ENCODE measurements at regions not wholly inside any gene's neighbourhood (a gene's known extent, or its start where the extent isn't known, plus 50 kb on each side); places are given as distances from the start of the nearest gene placed in this dataset.

GRCh38 chr13:47832458-47832972 lies 168.6 kb downstream of the SUCLA2 start:
- Mint-ChIP-seq H3K4me3 (no peak overlapping the region), H3K36me3 (ENCODE audit: low read depth) (no peaks in the 10 kb centered on the region), H3K27ac (no peak overlapping the region), H3K27me3 (no peaks in the 10 kb centered on the region), H3K9me3 (no peaks in the 10 kb centered on the region), H3K4me1 (ENCODE audit: low read depth) (no peaks in the 10 kb centered on the region)
- intact Hi-C loops (cut with DNase I, micrococcal nuclease) = no loop called here
- no peak for DNase-seq
- TF ChIP-seq CTCF (IDR thresholded peaks at IDR 0.05) = no peak
- no peak overlapping the region for H3K4me3 ChIP-seq (ENCODE audit: low read length)
- POLR2A ChIA-PET = no interaction called here
- ATAC-seq (ENCODE audit: poor library complexity) = no peak
- no peaks in the 10 kb centered on the region for H3K27me3 ChIP-seq (ENCODE audit: control insufficient read depth in 1 of 2, insufficient read depth in 2 of 2, low read length in 2 of 2)
- H3K27ac ChIP-seq (ENCODE audit: low read depth in 1 of 2, low read length in 2 of 2) = no peak overlapping the region
- CTCF ChIA-PET = no interaction called here
- no peaks in the 10 kb centered on the region for H3K36me3 ChIP-seq (ENCODE audit: insufficient read depth, low read length)
- no peaks in the 10 kb centered on the region for H3K9me3 ChIP-seq (ENCODE audit: control insufficient read depth in 1 of 2, insufficient read depth in 1 of 2, low read length in 2 of 2)
- no peaks in the 10 kb centered on the region for H3K4me1 ChIP-seq (ENCODE audit: insufficient read depth, low read length)

GRCh38 chr13:47831265-47831664 lies 169.8 kb downstream of the SUCLA2 start:
- ATAC-seq (ENCODE audit: poor library complexity) (no peak), DNase-seq (no peak)
- Mint-ChIP-seq H3K27ac (no peak overlapping the region), H3K27me3 (no peaks in the 10 kb centered on the region), H3K4me1 (ENCODE audit: low read depth) (no peaks in the 10 kb centered on the region), H3K9me3 (no peaks in the 10 kb centered on the region), H3K4me3 (no peak overlapping the region), H3K36me3 (ENCODE audit: low read depth) (no peaks in the 10 kb centered on the region)
- Histone ChIP-seq H3K27ac (ENCODE audit: low read depth in 1 of 2, low read length in 2 of 2) (no peak overlapping the region), H3K36me3 (ENCODE audit: insufficient read depth, low read length) (no peaks in the 10 kb centered on the region), H3K27me3 (ENCODE audit: control insufficient read depth in 1 of 2, insufficient read depth in 2 of 2, low read length in 2 of 2) (no peaks in the 10 kb centered on the region), H3K9me3 (ENCODE audit: control insufficient read depth in 1 of 2, insufficient read depth in 1 of 2, low read length in 2 of 2) (no peaks in the 10 kb centered on the region), H3K4me1 (ENCODE audit: insufficient read depth, low read length) (no peaks in the 10 kb centered on the region), H3K4me3 (ENCODE audit: low read length) (no peak overlapping the region)
- CTCF ChIA-PET = no interaction called here
- TF ChIP-seq CTCF (IDR thresholded peaks at IDR 0.05) = no peak
- intact Hi-C loops (cut with DNase I, micrococcal nuclease) = no loop called here
- POLR2A ChIA-PET = no interaction called here

- H3K27ac Mint-ChIP-seq = no peak overlapping the region
- no peak for TF ChIP-seq CTCF (IDR thresholded peaks at IDR 0.05)
Measured at GRCh38 chr13:47829690-47830089, 171.4 kb downstream of the SUCLA2 start.

More at GRCh38 chr13:47829690-47830089, 171.4 kb downstream of the SUCLA2 start:
- Histone ChIP-seq H3K4me1 (ENCODE audit: insufficient read depth, low read length) (no peaks in the 10 kb centered on the region), H3K9me3 (ENCODE audit: control insufficient read depth in 1 of 2, insufficient read depth in 1 of 2, low read length in 2 of 2) (no peaks in the 10 kb centered on the region), H3K36me3 (ENCODE audit: insufficient read depth, low read length) (no peaks in the 10 kb centered on the region), H3K27ac (ENCODE audit: low read depth in 1 of 2, low read length in 2 of 2) (no peak overlapping the region), H3K4me3 (ENCODE audit: low read length) (no peak overlapping the region), H3K27me3 (ENCODE audit: control insufficient read depth in 1 of 2, insufficient read depth in 2 of 2, low read length in 2 of 2) (no peaks in the 10 kb centered on the region)
- no peak for ATAC-seq (ENCODE audit: poor library complexity)
- peaks cover 8% of the 10 kb centered on the region for H3K9me3 Mint-ChIP-seq
- H3K4me1 Mint-ChIP-seq (ENCODE audit: low read depth) = no peaks in the 10 kb centered on the region
- POLR2A ChIA-PET = no interaction called here
- H3K4me3 Mint-ChIP-seq = no peak overlapping the region
- H3K27me3 Mint-ChIP-seq = no peaks in the 10 kb centered on the region
- intact Hi-C loops (cut with DNase I, micrococcal nuclease) = no loop called here
- no peaks in the 10 kb centered on the region for H3K36me3 Mint-ChIP-seq (ENCODE audit: low read depth)
- DNase-seq = no peak
- CTCF ChIA-PET = no interaction called here
